NCI-H460 (cell line): ENCODE measurements at regions not wholly inside any gene's neighbourhood (a gene's known extent, or its start where the extent isn't known, plus 50 kb on each side); places are given as distances from the start of the nearest gene placed in this dataset.

Experiments
- DNase-seq: peaks from one replicate; pipeline ENCODE4 v3.0.0-alpha.2; 2016; ENCODE audit warnings: low read depth; ENCODE audit errors: extremely low read depth

DNA sequence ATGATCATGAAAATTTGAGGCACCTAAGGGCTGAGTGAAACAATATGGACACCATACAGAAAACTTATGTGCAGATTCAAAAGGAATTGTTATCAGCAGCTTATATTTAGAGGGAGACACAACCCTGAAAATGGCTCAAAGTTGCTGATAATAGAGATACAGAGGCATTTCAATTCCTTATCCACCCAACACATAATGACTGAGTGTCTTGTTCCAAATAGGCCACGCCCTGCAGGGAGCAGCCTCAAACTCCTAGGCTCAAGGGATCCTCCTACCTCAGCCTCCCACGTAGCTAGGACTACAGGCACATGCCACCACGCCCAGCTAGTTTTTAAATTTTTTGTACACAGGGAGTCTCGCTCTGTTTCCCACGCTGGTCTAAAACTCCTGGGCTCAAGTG, 79.0 kb downstream of the LBH start:
- DNase-seq: no peak

DNA sequence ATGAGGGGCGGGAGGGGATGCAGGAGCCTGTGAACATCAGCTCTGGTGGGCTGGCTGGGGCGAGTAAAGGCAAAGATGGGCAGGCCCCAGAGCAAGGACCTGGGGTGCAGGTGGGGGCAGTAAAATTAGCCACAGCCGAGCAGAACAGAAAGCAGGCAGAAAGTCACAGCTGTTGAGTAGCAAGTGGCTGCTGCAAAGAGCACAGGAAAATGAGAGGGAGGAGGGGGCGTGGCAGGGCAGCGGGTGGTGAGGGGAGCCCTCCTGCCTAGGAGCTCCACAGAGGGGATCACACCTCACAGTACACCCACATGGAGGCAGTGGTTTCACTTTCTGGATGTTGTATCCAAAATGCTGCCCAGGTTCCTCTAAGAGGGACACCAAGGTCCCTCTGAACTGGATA, 79.6 kb downstream of the LBH start:
- no peak for DNase-seq

DNA sequence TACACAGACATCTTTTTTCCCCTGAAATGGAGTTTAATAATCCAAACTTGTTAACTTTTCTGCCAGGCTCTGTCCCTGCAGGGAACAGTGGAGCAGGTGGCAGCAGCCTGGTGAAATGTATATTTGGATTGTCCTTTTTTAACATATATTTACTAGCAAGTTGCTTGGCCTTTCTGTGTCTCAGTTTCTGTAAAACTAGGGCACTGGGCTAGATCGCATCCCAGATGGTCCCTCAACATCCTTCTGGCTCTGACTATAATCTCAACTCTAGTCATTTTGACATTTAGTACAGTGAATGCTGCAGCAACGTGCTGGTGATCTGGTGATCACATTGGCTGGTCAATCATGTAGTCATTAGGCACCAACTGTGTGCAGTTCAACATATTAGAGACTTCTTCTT, 80.4 kb downstream of the LBH start:
- no peak for DNase-seq

DNA sequence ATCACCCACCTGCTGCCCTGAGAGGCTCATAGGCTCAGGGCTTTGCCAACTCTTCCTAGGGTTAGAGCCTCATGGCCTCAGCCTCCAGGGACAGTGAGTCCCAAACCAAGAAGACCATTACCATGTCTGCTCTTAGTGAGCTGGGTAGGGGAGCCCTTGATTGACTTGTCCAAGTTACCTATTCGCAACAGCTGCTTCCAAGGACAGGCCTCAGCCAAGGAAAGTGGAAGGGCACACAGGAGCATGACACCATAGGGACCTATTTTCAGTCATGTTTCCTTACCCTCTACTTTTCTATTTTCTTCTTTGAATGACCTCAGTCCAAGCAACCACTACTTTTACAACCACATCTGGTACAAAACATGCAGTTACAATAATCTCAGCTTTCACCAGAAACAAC, 81.6 kb downstream of the LBH start:
- no peak for DNase-seq

DNA sequence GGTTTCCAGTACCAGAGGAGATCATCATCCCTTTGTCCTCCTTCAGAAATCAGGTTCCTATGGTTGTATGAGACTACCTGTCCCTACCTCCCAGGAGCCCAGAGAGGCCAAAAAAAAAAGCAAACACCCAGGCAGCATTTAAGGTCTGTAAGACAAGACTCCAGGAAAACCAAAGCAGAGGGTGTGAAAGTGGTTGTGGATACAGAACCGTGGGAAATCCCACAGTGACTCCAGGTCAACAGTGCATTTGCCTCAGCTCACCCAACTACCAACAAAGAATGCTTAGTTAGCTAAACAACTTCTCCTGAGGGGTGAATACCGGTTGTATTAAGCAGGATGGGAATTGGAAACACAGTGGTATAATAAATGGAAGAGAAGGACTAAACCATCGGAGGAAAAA, 83.6 kb downstream of the LBH start:
- DNase-seq: no peak

DNA sequence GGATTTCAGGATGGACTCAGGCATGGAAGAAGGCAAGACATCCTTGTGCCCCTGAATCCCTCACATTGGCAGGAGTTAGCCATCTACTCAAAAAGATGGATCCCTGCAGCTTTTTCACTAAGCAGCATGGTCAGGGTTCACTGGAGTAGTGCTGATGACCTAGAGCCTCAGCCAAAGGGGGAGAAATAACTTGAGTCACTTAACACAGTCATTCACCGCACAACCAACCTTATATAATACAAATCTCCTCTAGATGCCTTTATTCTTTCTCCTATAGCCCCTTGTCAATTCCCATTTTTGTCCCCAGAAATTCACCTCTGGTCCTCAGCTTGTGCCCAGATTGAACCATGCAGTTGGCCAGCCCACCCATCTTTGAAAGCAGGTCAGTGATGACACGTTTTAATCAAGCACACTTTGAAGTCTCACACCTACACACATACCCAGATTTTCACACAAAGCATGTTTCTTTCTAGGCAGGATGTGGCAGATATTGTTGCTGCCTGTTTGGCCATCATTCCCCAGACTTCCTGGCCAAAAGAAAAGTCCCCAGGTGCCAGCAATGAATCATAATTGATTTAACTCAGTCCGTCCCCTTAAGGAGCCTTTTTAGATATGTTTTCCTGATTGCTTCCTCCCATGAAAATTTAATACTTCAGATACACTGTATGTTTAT, 84.2 kb downstream of the LBH start:
- DNase-seq: no peak

DNA sequence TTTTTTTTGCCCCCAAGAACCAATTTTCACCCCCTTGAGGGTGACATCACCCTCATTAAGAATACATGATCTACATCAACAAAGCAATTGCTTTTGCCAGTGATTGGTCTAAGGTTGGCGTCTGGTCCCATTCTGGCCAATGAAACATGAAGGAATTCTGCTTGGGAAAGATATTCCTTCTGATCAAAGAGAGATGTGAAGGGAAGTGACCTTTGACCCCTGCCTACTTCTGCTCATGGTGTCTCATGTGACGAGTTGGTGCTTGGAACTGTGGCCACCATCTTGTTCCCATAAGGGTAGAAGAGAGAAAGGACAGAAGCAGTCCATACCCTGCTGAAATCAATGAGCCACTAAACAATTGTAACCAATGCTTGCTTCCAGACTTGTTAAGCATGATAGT, 85.1 kb downstream of the LBH start:
- DNase-seq: no peak

DNA sequence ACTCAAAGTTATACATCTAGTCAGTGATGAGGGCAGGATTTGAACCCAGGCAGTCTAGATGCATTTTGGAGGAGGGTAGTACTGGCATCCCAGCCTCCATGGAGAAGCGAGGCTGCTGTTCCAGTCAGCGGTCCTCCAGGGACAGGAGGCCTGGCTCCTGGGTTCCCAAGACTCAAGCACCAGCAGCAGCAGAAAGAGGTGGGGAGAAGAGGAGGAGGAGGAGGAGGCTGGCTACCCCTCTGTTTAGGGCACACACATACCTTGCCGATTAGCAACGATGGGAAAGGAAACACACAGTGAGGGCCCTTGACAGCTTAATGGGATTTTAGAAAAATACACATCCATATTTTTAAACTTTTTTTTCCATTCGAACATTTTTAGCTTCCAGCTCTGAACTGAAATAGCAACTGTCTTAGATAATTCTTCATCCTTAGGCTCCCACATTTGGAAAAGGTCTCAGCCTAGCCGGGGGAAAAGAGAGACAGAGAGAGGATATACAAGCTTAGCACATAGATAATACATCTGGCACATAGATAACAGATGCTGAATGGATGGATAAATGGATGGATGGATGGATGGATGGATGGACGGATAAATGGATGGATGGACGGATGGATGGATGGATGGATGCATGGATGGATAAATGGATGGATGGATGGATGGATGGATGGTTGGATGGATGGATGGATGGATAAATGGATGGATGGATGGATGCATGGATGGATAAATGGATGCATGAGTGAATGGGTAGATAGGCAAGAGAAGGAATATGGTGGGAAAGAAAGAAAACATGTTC, 87.9 kb downstream of the LBH start:
- DNase-seq: no peak

DNA sequence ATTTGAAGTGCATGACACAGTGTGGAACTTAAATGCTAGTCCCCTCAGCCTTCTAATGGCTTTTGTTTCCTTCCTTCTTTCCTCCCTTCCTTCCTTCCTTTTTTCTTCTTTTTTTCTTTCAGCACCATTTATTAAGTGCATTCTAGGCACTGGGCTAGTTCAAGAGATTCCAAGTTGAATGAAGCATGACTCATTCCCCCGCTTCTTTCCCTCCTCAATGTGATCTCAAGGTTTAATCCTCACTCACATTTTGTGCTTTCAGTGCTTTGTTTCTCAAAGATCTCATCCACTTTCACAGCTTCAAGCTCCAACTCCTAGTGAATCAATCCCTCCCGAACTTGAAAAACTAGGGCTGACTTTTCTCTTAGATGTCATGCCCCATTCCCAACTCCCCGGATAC, 90.1 kb downstream of the LBH start:
- no peak for DNase-seq

DNA sequence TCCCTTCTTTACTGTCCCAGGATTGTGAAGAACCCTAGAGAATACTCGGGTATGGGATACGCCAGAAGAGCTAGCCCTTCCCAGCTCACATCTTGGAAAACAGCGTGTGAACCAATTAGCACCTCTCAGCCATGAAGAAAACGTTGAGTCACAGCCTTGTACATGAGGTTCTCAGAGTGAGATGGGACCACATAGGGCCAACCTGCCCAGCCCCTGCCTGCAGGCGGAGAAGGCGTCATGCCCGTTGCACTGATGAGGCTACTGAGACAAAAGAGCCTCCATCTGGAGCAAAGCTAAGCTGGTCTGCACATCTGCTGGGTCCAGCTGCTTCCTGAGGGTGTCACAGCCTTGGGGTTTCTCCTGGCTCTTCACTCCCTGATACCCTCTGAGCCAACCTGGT, 92.2 kb downstream of the LBH start:
- DNase-seq: no peak

DNA sequence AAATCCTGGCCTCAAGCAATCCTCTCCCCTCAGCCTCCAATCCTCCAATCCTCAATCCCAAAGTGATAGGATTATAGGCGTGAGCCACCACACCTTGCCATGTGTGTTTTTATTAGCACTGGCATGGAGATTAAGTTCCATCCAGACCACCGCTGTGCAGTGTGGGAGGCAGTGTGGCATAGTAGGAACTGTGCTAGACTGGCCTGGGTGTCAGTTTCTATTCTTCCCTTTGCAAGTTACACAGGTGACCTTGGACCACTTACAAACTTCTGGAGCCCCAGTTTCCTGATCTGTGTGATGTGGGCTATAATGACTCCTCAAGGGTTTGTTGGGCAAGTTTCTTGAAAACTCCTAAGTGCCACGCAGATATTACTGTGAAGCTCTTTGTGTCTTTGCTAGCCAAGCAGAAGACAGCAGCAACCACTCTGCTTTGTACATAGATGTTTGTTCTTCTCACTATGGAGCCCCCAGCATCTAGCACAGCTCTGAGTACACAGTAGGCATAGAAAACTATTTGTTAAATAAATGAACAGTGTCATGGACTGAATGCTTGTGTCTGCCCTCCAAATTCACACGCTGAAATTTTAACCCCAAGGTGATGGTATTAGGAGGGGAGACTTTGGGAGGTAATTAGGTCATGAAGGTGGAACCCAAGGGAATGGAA, 93.0 kb downstream of the LBH start:
- DNase-seq: no peak

DNA sequence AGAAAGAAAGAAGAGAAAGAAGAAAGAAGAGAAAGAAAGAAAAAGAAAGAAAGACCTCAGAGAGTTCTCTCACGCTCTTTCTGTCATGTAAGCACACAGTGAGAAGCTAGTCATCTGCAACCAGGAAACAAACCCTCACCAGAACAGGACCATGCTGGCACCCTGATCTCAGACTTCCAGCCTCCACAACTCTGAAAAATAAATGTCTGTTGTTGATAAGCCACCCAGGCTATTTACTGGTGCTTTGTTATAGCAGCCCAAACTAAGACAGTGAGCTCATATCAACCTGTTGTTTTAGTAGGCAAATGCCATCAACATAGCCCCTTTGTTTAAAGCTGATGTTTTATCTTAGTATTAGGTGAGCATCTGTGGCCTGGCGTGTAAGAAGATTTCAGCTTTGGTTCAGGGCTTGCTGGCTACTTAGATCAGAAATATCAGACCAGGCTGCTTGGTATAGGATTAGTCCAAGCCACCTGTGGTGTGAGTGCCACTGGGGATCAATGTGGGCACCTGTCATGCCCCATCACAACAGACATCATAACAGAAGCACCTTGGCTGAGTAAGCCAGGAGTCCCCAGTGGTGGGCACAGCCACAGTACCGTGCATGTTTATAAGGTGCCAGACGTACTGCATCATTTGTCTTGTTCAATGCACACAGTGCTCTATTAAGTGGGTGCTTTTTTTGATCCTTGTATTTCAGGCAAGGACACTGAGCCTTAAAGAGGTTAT, 94.4 kb downstream of the LBH start:
- DNase-seq: no peak

DNA sequence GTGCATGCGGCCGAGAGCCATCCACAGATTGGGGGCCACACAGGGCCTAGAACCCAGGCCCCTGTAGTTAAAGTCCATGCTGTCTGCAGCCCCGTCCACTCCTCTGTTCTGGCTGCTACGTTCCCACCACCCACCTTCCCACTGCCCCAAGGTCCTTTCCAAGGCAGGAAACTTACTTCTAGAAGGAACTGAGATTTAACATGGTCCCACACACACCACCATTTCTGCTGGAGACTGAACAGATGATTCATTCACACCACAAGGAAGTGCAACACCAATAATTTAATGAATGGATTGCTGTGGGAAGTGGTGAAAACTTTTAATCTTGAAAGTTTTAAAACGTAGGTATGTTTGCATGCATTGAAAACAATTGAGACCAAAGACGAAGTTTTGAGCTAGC, 95.2 kb downstream of the LBH start:
- DNase-seq: no peak

DNA sequence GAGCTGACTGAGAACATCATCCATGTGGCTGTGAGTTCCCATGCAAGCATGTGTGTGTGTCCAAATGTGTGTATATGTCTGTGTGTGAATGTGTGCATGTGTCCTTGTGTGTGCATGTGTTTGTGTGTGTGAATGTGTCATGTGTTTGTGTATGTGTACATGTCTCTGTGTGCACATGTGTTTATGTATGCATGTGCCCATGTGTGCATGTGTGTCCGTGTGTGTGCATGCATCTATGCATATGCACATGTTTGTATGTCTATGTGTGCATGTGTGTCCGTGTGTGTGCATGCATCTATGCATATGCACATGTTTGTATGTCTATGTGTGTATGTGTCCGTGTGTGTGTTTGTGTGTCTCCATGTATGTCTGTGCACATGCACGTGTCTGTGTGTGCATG, 99.7 kb downstream of the LBH start:
- DNase-seq: no peak

DNA sequence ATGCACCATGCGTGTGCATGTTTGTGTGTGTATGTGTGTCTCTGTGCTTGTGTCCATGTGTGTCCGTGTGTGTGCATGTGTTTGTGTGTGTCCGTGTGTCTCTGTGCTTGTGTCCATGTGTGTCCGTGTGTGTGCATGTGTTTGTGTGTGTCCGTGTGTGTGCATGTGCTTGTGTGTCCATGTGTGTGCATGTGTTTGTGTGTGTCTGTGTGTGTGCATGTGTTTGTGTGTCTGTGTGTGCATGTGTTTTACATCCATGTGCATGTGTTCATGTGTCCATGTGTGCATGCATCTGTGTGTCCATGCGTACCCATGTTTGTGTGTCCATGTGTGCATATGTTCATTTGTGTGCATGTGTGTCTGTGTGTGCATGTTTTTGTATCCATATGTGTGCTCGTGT, 100.5 kb downstream of the LBH start:
- DNase-seq: no peak

DNA sequence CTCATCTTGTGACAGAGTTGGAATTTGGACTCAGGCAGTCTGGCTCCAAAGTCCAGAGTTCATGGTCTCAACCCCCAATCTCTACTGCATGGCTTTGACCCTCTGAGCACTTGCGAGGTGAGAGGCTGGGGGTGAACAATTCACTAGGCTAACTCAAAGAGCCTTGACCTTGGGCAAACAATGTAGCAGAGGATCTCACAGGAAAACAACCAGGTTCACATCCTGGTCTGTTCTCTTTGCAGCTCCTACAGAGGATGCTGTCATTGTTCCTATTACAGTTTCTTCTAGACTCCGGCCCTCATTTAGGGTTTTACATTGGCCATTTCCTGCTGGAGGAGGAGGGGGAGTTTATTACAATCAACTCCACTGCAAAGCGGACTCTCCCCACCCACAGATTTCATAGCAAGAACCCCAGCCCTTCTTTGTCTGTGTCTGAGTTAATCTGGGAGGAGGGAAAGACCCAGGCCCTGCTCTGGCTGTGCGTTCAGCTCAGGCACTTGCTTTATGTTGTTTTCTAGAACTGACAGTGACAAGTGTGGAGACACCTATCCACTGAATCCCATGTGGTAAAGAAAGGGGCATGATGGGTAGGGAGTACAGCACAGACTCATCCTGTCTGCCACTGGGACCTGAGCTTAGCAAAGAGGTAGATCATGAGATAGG, 101.6 kb downstream of the LBH start:
- no peak for DNase-seq

DNA sequence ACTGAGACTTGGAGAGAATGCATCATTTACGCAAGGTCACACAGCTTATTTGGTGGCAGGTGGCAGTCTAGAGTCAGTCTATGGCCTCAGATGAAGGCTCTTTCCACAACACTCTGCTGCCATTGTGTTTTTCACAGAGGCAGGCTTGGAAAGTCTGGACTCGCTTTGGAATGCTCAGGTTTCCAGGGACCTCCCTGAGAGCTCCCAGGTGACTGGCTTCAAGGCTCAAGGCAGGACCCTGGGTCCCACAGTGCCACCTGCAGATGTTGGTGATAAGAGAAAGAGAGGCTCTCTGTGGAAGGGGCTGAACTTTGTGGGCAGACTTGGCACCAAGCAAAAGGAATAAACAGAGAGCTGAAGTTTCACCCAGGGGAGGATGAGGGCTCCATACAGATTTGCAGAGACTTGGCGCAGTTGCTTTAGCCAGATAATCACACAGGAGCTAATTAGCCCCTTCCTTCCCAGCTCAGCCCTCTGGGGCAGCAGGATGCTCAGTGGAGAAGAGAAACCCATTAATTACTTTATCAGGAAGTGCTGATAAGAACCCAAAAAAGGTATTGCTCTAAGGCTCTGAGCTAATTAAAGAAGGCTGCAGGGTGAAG, 103.5 kb downstream of the LBH start:
- no peak for DNase-seq

DNA sequence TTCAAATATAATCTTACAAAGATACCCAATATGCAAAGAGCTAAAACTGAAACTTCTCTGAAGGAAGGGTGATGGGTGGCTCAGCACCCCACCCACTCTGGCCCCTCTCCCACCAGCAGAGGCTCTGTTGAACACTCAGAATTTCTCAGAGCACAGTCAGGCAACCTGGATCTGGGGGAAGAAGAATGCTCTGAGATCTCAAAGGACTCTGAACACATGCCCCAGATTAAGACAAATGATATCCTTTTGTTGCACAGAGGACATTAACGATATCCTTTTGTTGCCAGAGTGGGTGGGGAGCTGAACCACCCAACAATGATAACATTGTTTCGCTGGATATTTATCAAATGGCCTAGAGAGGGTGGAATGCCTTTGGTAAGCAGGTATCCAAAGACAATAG, 104.8 kb downstream of the LBH start:
- DNase-seq: no peak

DNA sequence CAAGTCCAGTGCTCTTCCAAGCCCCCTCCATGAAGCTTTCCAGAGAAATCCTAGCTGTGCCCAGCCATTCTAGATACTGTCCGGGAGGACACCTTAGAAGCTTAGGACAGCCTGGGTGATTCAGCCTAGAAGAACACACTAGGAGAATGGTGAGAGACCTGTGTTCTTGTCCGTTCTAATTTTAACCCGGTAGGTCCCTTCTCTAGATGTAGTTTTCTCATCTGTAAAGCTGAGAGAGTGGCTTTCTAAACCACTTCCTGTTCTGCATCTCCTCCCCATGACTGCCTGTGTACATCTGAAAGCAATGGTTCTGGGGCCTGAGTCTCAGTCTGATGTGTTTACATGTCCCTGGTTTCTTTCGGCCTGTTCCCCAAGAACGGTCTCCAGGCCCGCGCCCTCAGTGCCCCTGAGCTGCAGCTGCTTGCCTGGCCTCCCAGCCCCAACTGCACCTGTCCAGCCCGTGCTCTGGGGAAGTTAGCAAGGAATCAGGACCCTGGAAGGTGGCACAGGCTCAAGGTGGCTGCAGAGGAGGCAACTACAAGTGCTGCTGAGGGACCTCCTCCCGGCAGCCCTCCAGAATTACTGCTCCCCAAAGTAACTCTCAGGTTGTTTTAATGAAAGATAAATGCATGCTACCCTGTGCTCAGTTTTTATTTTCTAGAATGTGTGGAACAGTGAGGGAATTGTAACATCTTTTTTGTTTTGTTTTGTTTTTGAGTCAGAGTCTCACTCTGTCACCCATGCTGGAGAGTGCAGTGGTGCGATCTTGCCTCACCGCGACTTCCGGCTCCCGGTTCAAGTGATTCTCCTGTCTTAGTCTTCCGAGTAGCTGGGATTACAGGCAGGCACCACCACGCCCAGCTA, 105.9 kb downstream of the LBH start:
- no peak for DNase-seq

DNA sequence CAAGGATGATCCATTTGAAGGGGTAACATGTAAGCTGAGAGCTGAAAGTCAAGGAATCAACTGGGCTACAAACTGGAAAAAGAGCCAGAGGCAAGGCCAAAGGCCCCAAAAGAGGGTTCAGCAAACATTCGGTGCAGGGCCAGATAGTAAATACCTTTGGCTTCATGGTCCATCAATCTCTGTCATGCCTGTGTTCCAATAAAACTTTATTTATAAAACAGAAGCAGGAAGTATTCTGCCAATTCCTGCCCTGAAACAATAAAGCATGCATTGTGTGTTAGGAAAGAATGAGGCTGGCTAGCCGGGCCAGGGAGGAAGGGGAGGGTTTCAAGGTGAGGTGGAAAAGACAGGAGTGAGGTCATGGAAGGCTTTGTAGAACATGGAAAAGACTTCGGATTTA, 107.1 kb downstream of the LBH start:
- no peak for DNase-seq
